ENCODE measurements at regions not wholly inside any gene's neighbourhood (a gene's known extent, or its start where the extent isn't known, plus 50 kb on each side); places are given as distances from the start of the nearest gene placed in this dataset.

- H3K4me3 Mint-ChIP-seq (ENCODE audit: unreplicated experiment): no peak overlapping the region
- H3K27me3 Mint-ChIP-seq (ENCODE audit: low read depth): no peaks in the 10 kb centered on the region
- no peak for DNase-seq (ENCODE audit: low spot score)
- H3K9me3 Mint-ChIP-seq (ENCODE audit: low read depth): peaks cover 3% of the 10 kb centered on the region
- no peak overlapping the region for H3K27ac Mint-ChIP-seq (ENCODE audit: unreplicated experiment)
- peaks cover 3% of the 10 kb centered on the region for H3K4me1 Mint-ChIP-seq (ENCODE audit: low read depth)
- no peak for TF ChIP-seq CTCF (IDR thresholded peaks at IDR 0.05)
- H3K36me3 Mint-ChIP-seq (ENCODE audit: low read depth): no peaks in the 10 kb centered on the region
These were observed 118.5 kb upstream of the LIPC start for GRCh38 chr15:58313304-58313703.

GRCh38 chr15:58313810-58314592 is 117.8 kb upstream of the LIPC start:
- H3K4me3 Mint-ChIP-seq (ENCODE audit: unreplicated experiment): no peak overlapping the region
- no peak for TF ChIP-seq CTCF (IDR thresholded peaks at IDR 0.05)
- H3K4me1 Mint-ChIP-seq (ENCODE audit: low read depth): peaks cover 3% of the 10 kb centered on the region
- peaks cover 3% of the 10 kb centered on the region for H3K9me3 Mint-ChIP-seq (ENCODE audit: low read depth)
- DNase-seq (ENCODE audit: low spot score): no peak
- no peaks in the 10 kb centered on the region for H3K27me3 Mint-ChIP-seq (ENCODE audit: low read depth)
- no peaks in the 10 kb centered on the region for H3K36me3 Mint-ChIP-seq (ENCODE audit: low read depth)
- no peak overlapping the region for H3K27ac Mint-ChIP-seq (ENCODE audit: unreplicated experiment)

- no peak for TF ChIP-seq CTCF (IDR thresholded peaks at IDR 0.05)
- no peaks in the 10 kb centered on the region for H3K27me3 Mint-ChIP-seq (ENCODE audit: low read depth)
- peaks cover 3% of the 10 kb centered on the region for H3K9me3 Mint-ChIP-seq (ENCODE audit: low read depth)
- DNase-seq (ENCODE audit: low spot score): no peak
- H3K36me3 Mint-ChIP-seq (ENCODE audit: low read depth): no peaks in the 10 kb centered on the region
- H3K27ac Mint-ChIP-seq (ENCODE audit: unreplicated experiment): no peak overlapping the region
- H3K4me3 Mint-ChIP-seq (ENCODE audit: unreplicated experiment): no peak overlapping the region
- H3K4me1 Mint-ChIP-seq (ENCODE audit: low read depth): peaks cover 3% of the 10 kb centered on the region
These were observed 117.1 kb upstream of the LIPC start for GRCh38 chr15:58314593-58315216.

DNA sequence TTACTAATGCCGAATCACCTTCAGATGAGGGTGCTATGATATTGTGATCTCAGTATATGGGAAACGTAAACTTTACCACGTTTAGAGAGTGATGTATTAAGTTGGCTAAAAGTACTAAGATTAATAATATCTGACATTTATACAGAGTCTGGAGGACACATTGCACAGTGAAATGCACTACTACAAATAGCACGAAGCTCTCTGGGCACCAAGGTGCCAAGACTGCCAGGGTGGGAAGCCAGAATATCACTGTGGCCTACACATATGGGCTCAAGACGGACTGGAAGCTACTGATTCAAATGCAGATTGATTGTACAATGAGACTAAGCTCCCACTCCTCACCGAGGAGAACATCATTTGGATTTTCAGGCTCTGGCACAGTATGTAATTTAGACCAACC is 113.3 kb upstream of the LIPC start:
- no peak for TF ChIP-seq CTCF (IDR thresholded peaks at IDR 0.05)
- DNase-seq (ENCODE audit: low spot score): no peak
- Mint-ChIP-seq H3K9me3 (ENCODE audit: low read depth) (peaks cover 3% of the 10 kb centered on the region), H3K4me1 (ENCODE audit: low read depth) (peaks cover 3% of the 10 kb centered on the region), H3K27ac (ENCODE audit: unreplicated experiment) (no peak overlapping the region), H3K36me3 (ENCODE audit: low read depth) (no peaks in the 10 kb centered on the region), H3K27me3 (ENCODE audit: low read depth) (no peaks in the 10 kb centered on the region), H3K4me3 (ENCODE audit: unreplicated experiment) (no peak overlapping the region)

DNA sequence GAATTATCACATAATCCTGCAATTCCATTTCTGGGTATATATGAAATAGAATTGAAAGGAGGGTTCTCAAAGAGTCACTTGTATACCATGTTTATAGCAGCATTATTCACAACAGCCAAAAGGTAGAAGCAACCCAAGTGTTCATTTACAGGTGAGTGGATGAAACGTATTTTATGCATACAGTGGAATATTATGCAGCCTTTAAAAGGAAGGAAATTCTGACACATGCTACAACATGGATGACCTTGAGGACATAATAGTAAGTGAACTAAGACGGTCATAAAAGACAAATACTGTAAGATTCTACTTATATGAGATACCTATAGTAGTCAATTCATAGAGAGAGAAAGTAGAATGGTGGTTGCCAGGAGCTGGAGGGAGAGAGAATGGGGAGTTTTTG is 110.8 kb upstream of the LIPC start:
- TF ChIP-seq CTCF (IDR thresholded peaks at IDR 0.05): no peak
- H3K4me3 Mint-ChIP-seq (ENCODE audit: unreplicated experiment): no peak overlapping the region
- H3K4me1 Mint-ChIP-seq (ENCODE audit: low read depth): peaks cover 3% of the 10 kb centered on the region
- no peak overlapping the region for H3K27ac Mint-ChIP-seq (ENCODE audit: unreplicated experiment)
- DNase-seq (ENCODE audit: low spot score): no peak
- no peaks in the 10 kb centered on the region for H3K36me3 Mint-ChIP-seq (ENCODE audit: low read depth)
- peaks cover 8% of the 10 kb centered on the region for H3K9me3 Mint-ChIP-seq (ENCODE audit: low read depth)
- peaks cover 9% of the 10 kb centered on the region for H3K27me3 Mint-ChIP-seq (ENCODE audit: low read depth)

Data from chondrocyte (in vitro differentiated cells).